Motor neuron (in vitro differentiated cells): ENCODE measurements at regions not wholly inside any gene's neighbourhood (a gene's known extent, or its start where the extent isn't known, plus 50 kb on each side); places are given as distances from the start of the nearest gene placed in this dataset.

Experiments
- ATAC-seq, 8 experiments: fragments of 200-7000 bp; cut with Tn5 transposase; replicated peaks in 6 of 8; 2 replicates each; pipeline ENCODE4 v1.8.0; 2021; ENCODE audit warnings: mild to moderate bottlenecking in 8 of 8, moderate library complexity in 8 of 8
- H3K27ac ChIP-seq, 2 donors: fragments of 250-450 bp; sonication (Bioruptor Pico); 2 replicates each; pipeline ENCODE4 v1.9.0; 2021; ENCODE audit warnings: antibody characterized with exemption in 2 of 2, mild to moderate bottlenecking in 2 of 2, moderate library complexity in 1 of 2
- H3K4me1 ChIP-seq, 2 donors: fragments of 250-450 bp; sonication (Bioruptor Pico); replicated peaks in 1 of 2; 2 replicates each; pipeline ENCODE4 v1.6.1; 2021; ENCODE audit warnings: antibody characterized with exemption in 2 of 2, mild to moderate bottlenecking in 2 of 2, moderate library complexity in 1 of 2
- H3K4me3 ChIP-seq, 5 donors: fragments of 250-450 bp; sonication (Bioruptor Pico); 2 replicates each; pipeline ENCODE4 v1.9.0; 2021; ENCODE audit warnings: antibody characterized with exemption in 5 of 5, mild to moderate bottlenecking in 5 of 5, moderate library complexity in 4 of 5
- WGBS, 10 experiments: fragments of 450-650 bp; shearing (Covaris generic); methylation state at CpG; one replicate each; pipeline ENCODE4 v1.0.0; 2022; 5-methylcytosine and 5-hydroxymethylcytosine counted together
- in situ Hi-C, 9 experiments: fragments of 400-800 bp; cut with MboI; loops; one replicate each; pipeline ENCODE4 v1.15.0; 2021; ENCODE audit warnings: low sequenced_read_pairs in 9 of 9, low pct_unique_long_range_greater_than_20kb in 2 of 9; ENCODE audit not compliant: unreplicated experiment in 9 of 9

- peaks cover 2 to 6% of the 10 kb centered on the region in 2 donors for H3K4me1 ChIP-seq
- WGBS, 10 experiments, result 50 to 100% (median 86%) methylated on average over 1 of the region's 1 CpG; no CpG with 5 or more reads in 3 of the 10 experiments
- H3K4me3 ChIP-seq, result no peak overlapping the region
- in situ Hi-C loops, result no loop called here
- no peak overlapping the region for H3K27ac ChIP-seq
- ATAC-seq, result peak in 1 of 8 experiments; percentile 75
These were observed 109.0 kb upstream of the PARD3B start for GRCh38 chr2:204436230-204436629.

DNA sequence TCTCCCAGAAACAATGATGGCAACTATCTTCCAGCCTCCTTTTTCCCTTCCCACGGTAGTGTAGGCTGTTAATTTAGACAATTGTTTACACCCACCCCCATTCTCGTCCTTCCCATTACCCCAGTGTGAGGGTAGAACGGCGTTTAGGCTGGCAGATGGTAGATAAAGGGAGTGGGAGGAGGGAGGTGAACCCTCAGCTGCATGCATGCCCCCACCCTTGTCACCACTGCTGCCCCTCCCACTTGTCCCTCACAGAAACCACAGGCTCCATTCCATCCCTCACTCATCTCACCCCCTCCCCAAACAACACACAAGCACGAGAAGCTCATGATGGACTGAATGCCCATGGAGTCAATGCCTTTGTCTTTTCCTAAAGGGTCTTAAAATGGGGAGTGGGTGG, 107.9 kb upstream of the PARD3B start:
- Histone ChIP-seq H3K4me3 (no peak overlapping the region), H3K4me1 (peaks cover 2 to 6% of the 10 kb centered on the region in 2 donors), H3K27ac (peak overlapping the region in 1 of 2 donors; percentile 40)
- in situ Hi-C loops, result no loop called here
- 0 to 67% (median 40%) methylated on average over 1 to 5 of the region's 5 CpGs; no CpG with 5 or more reads in 3 of the 10 experiments for WGBS, 10 experiments
- ATAC-seq, result peak in 5 of 8 experiments; percentile 49 to 92 (median 90)

GRCh38 chr2:204437815-204438756, 107.2 kb upstream of the PARD3B start:
- peak in 5 of 8 experiments; percentile 19 to 50 (median 35) for ATAC-seq
- in situ Hi-C loops, result no loop called here
- Histone ChIP-seq H3K27ac (peak overlapping the region in 1 of 2 donors; percentile 40), H3K4me1 (peaks cover 2 to 6% of the 10 kb centered on the region in 2 donors), H3K4me3 (no peak overlapping the region)
- 30 to 88% (median 76%) methylated on average over 1 to 12 of the region's 18 CpGs; no CpG with 5 or more reads in 2 of the 10 experiments for WGBS, 10 experiments

DNA sequence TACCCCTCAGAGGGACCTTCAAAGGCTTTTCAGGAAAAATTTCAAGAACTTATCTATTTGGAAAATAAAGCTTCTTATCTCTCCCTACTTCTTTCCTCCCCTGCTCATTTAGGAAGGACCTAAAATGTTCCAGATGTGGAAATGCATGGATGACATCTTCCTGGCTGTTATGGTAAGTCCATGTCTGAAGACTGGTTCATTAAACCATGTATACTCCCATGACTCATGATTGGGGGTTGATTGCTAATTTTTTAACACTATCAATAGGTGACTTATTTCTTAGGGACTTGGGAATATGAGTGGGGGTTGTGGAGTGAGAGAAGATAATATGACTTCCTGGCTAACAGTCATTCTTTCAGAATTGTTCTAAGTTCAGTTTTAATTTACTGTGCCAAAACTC, 104.0 kb upstream of the PARD3B start:
- no peak for ATAC-seq
- H3K4me1 ChIP-seq, result peaks cover 2 to 6% of the 10 kb centered on the region in 2 donors
- H3K4me3 ChIP-seq, result no peak overlapping the region
- no peak overlapping the region for H3K27ac ChIP-seq
- in situ Hi-C loops, result no loop called here

GRCh38 chr2:204445149-204445548, 100.1 kb upstream of the PARD3B start:
- WGBS, 10 experiments, result 65 to 100% (median 87%) methylated on average over 2 to 3 of the region's 3 CpGs
- Histone ChIP-seq H3K4me1 (peaks cover 11 to 13% of the 10 kb centered on the region in 2 donors), H3K4me3 (no peak overlapping the region), H3K27ac (no peak overlapping the region)
- ATAC-seq, result no peak
- in situ Hi-C loops, result no loop called here

DNA sequence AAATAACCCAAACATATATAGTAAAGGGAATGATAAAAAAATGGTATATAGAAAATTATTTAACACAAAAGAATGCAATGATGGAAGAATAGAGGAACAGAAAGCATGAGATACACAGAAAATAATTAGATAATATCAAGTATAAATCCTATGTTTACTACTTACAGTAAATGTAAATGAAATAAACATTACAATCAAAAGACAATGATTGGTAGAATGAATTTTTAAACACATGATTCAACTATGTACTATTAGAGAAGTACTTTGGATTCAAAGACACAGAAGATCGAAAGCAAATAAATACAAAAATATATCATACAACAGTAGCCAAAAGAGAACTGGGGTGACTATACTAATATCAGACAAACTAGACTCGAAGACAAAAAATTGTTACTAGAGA, 97.6 kb upstream of the PARD3B start:
- no peak for ATAC-seq
- in situ Hi-C loops, result no loop called here
- H3K4me3 ChIP-seq, result no peak overlapping the region
- no peak overlapping the region for H3K27ac ChIP-seq
- H3K4me1 ChIP-seq, result peaks cover 28 to 30% of the 10 kb centered on the region in 2 donors
- 56 to 100% (median 93%) methylated on average over 1 to 2 of the region's 2 CpGs for WGBS, 10 experiments

DNA sequence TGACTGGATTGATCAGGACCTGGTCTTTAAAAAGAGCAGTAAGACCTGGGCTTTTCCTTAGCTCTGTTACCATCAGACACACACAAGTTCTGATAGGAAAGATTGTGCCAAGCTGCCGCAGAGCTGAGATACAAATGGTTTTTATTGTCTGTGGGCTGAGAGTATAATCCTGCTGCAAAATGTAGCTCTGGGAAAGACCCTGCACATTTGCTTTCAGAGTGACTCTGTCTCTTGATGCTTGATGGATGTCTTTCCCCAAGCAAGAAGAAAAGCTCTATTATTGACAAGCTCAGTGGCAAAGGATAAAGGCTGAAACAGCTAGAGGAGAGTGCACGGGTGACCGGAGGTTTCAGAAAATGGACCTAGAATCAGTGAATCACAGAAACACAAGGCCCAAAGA, 95.3 kb upstream of the PARD3B start:
- peak overlapping the region; percentile 54 to 58 for H3K27ac ChIP-seq
- in situ Hi-C loops, result no loop called here
- peaks cover 47 to 50% of the 10 kb centered on the region in 2 donors for H3K4me1 ChIP-seq
- WGBS, 10 experiments, result 0 to 89% (median 35%) methylated on average over 1 to 3 of the region's 3 CpGs; no CpG with 5 or more reads in 1 of the 10 experiments
- no peak overlapping the region for H3K4me3 ChIP-seq
- ATAC-seq, result peak in 3 of 8 experiments; percentile 2 to 52 (median 46)

- no peak for ATAC-seq
- WGBS, 10 experiments, result 9 to 83% (median 79%) methylated on average over 1 to 2 of the region's 2 CpGs; no CpG with 5 or more reads in 3 of the 10 experiments
- H3K27ac ChIP-seq, result peak overlapping the region; percentile 48 to 57
- peaks cover 50 to 53% of the 10 kb centered on the region in 2 donors for H3K4me1 ChIP-seq
- in situ Hi-C loops, result no loop called here
- no peak overlapping the region for H3K4me3 ChIP-seq
These were observed 93.5 kb upstream of the PARD3B start for GRCh38 chr2:204451766-204452165.

DNA sequence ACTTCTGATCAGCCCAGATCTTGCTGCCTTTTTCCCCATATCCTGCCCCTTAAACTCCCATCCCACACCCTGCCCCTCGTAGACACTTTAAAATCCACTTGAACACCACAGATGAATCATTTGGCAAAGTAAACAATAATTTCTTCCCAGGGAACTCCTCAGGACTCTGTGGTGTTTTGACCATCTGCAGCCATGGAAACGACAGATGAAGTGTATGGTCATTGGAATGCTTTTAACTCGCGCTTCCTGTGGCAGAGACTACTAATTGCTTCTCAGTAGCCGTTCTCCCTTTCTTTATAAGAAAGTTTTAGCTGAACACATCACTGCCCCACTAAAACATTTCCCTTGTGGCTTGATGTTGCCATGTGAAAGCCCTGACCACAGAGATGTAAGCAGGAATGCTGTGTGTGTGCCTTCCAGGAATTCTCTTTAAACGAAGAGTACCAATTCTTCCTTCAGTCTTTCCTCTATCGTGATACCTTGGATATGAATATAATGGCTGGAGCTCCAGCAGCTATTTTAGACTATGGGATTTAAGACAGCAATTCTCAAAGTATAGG, 92.7 kb upstream of the PARD3B start:
- in situ Hi-C loops, result no loop called here
- ATAC-seq, result peak; percentile 74 to 92 (median 80)
- Histone ChIP-seq H3K4me3 (no peak overlapping the region), H3K4me1 (peaks cover 50 to 53% of the 10 kb centered on the region in 2 donors), H3K27ac (peak overlapping the region; percentile 48 to 57)
- WGBS, 10 experiments, result 0 to 42% (median 7%) methylated on average over 2 to 7 of the region's 7 CpGs

DNA sequence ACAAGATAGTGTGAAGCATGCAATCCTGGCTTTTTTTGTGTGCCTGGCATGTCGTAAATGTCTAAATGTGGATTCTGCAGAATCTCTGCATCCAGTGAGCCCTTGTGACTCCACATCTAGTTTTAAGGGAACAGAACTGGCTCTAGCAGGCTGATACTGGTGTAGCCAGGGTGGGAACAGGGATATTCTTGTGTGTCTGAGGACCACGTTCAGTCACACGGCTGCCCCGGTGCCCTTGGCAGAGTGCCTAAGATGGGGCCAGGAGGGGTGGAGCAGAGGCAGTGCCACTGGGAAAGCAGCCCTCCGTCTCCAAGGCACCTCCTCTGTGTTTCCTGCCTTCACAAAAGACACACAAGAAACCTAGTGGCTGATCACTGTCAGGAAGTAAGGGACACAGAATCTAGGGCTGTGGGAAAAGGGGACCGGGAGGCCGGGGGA, 91.5 kb upstream of the PARD3B start:
- Histone ChIP-seq H3K4me3 (no peak overlapping the region), H3K27ac (peak overlapping the region; percentile 54 to 69), H3K4me1 (peaks cover 50 to 53% of the 10 kb centered on the region in 2 donors)
- WGBS, 10 experiments, result 37 to 80% (median 39%) methylated on average over 1 to 5 of the region's 7 CpGs; no CpG with 5 or more reads in 6 of the 10 experiments
- in situ Hi-C loops, result no loop called here
- ATAC-seq, result peak; percentile 35 to 80 (median 71)

DNA sequence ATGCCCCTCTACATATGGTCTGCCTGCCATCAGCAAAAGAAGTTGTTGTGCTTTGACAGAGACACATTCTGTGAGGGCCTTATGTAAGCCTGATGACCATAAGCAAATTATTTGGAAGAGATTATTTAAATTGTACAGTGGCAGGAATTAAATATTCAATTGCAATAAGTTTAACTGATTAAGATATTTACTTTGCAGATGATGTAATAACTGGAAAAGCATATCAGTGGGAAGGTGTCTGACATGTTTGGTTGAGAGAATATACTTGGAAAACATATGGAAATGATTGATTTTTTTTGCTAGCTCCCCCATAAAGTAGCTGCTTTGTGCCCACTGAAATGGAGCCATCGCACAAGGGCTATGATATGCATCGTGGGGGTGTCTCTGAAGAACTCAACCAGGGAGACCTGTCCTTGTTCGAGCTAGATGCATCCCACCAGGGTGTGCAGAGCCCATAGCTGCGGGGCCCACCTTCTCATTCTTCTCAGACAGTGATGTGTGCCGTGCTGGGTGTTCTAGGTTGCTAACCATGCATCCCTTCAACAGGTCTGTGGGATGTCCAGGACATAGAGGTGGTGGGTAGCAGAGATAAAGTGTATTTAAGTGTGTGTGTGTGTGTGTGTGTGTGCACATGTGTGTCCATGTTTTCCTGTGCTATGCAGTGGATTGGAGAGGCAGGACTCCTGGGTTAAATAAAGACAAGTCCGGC, 90.4 kb upstream of the PARD3B start:
- ATAC-seq, result peak in 1 of 8 experiments; percentile 4
- peaks cover 40 to 45% of the 10 kb centered on the region in 2 donors for H3K4me1 ChIP-seq
- WGBS, 10 experiments, result 87 to 100% (median 94%) methylated on average over 1 to 6 of the region's 6 CpGs
- no peak overlapping the region for H3K4me3 ChIP-seq
- peak overlapping the region in 1 of 2 donors; percentile 69 for H3K27ac ChIP-seq
- in situ Hi-C loops, result no loop called here

GRCh38 chr2:204468746-204469429, 76.4 kb upstream of the PARD3B start:
- WGBS, 10 experiments, result 0 to 100% (median 65%) methylated on average over 1 to 4 of the region's 4 CpGs
- Histone ChIP-seq H3K27ac (peak overlapping the region in 1 of 2 donors; percentile 94), H3K4me3 (no peak overlapping the region), H3K4me1 (peaks cover 22 to 30% of the 10 kb centered on the region in 2 donors)
- in situ Hi-C loops, result no loop called here
- ATAC-seq, result peak in 3 of 8 experiments; percentile 95 to 97 (median 95)
